Cardiac muscle cell (in vitro differentiated cells and primary cell): ENCODE measurements at regions not wholly inside any gene's neighbourhood (a gene's known extent, or its start where the extent isn't known, plus 50 kb on each side); places are given as distances from the start of the nearest gene placed in this dataset.
"Not testable (repeated sequence)": the region's sequence is repeated elsewhere in the genome, so short reads cannot be mapped to it uniquely, and the experiment has no call there.

Experiments used
- DNase-seq, 2 donors: peaks; one replicate each; pipeline versions ENCODE4 v3.0.0 to v3.0.0-alpha.2; 2010 to 2017; ENCODE audit warnings: low read depth in 1 of 2, low spot score in 1 of 2
- H3K27ac ChIP-seq: fragments of 200-600 bp; sonication (generic); 2 replicates; pipeline ENCODE4 v1.5.1; 2016
- H3K27me3 ChIP-seq: fragments of 200-600 bp; sonication (generic); 2 replicates; pipeline ENCODE4 v1.6.0; 2016; ENCODE audit warnings: control low read depth
- H3K36me3 ChIP-seq: fragments of 200-600 bp; sonication (generic); 2 replicates; pipeline ENCODE4 v1.5.1; 2016; ENCODE audit warnings: control low read depth
- H3K4me1 ChIP-seq: fragments of 200-600 bp; sonication (generic); 2 replicates; pipeline ENCODE4 v1.8.1; 2017; ENCODE audit warnings: low read depth, mild to moderate bottlenecking, mixed run types
- H3K4me3 ChIP-seq: fragments of 200-600 bp; sonication (generic); 2 replicates; pipeline ENCODE4 v1.5.1; 2016; ENCODE audit warnings: mild to moderate bottlenecking
- H3K9me3 ChIP-seq: fragments of 200-600 bp; sonication (generic); 2 replicates; pipeline ENCODE4 v1.5.1; 2017; ENCODE audit warnings: low read depth, mild to moderate bottlenecking, control low read depth
- CTCF ChIP-seq: IDR thresholded peaks from 2 replicates; pipeline ENCODE4 v1.5.1; 2012; ENCODE audit warnings: low read depth, mild to moderate bottlenecking, low read length

GRCh38 chr4:27075603-27076002 lies 215.0 kb downstream of the STIM2 start:
- DNase-seq, H3K36me3 ChIP-seq, H3K27me3 ChIP-seq, H3K4me1 ChIP-seq, H3K27ac ChIP-seq, H3K9me3 ChIP-seq, H3K4me3 ChIP-seq: not testable (repeated sequence)

GRCh38 chr4:27078934-27079455 lies 218.4 kb downstream of the STIM2 start:
- H3K9me3 ChIP-seq, result no peaks in the 10 kb centered on the region
- no peak for TF ChIP-seq CTCF
- no peak for DNase-seq
- H3K27me3 ChIP-seq, result peaks cover 12% of the 10 kb centered on the region
- no peak overlapping the region for H3K27ac ChIP-seq
- no peak overlapping the region for H3K4me3 ChIP-seq
- peaks cover 5% of the 10 kb centered on the region for H3K4me1 ChIP-seq
- H3K36me3 ChIP-seq, result no peaks in the 10 kb centered on the region

GRCh38 chr4:27081675-27082586 lies 221.3 kb downstream of the STIM2 start:
- no peak overlapping the region for H3K4me3 ChIP-seq
- H3K27me3 ChIP-seq, result peaks cover 25% of the 10 kb centered on the region
- no peak for DNase-seq
- no peaks in the 10 kb centered on the region for H3K9me3 ChIP-seq
- H3K27ac ChIP-seq, result no peak overlapping the region
- no peak for TF ChIP-seq CTCF
- peaks cover 10% of the 10 kb centered on the region for H3K4me1 ChIP-seq
- no peaks in the 10 kb centered on the region for H3K36me3 ChIP-seq

GRCh38 chr4:27082776-27083175 lies 222.1 kb downstream of the STIM2 start:
- no peak for DNase-seq

GRCh38 chr4:27084685-27085361 lies 224.2 kb downstream of the STIM2 start:
- Histone ChIP-seq H3K27ac (no peak overlapping the region), H3K4me1 (peaks cover 10% of the 10 kb centered on the region), H3K36me3 (no peaks in the 10 kb centered on the region), H3K9me3 (no peaks in the 10 kb centered on the region), H3K4me3 (peak overlapping the region; percentile 46), H3K27me3 (peaks cover 25% of the 10 kb centered on the region)
- peak; percentile 21 to 65 for DNase-seq
- TF ChIP-seq CTCF, result no peak

More at GRCh38 chr4:27082776-27083175, 222.1 kb downstream of the STIM2 start:
- TF ChIP-seq CTCF, result no peak
- H3K4me3 ChIP-seq, result no peak overlapping the region
- H3K4me1 ChIP-seq, result peaks cover 10% of the 10 kb centered on the region
- H3K27me3 ChIP-seq, result peaks cover 25% of the 10 kb centered on the region
- no peak overlapping the region for H3K27ac ChIP-seq
- no peaks in the 10 kb centered on the region for H3K36me3 ChIP-seq
- no peaks in the 10 kb centered on the region for H3K9me3 ChIP-seq

- H3K4me3 ChIP-seq, result peak overlapping the region; percentile 46
- no peaks in the 10 kb centered on the region for H3K36me3 ChIP-seq
- H3K27me3 ChIP-seq, result peaks cover 25% of the 10 kb centered on the region
- H3K27ac ChIP-seq, result no peak overlapping the region
- H3K4me1 ChIP-seq, result peaks cover 10% of the 10 kb centered on the region
- no peak for DNase-seq
- H3K9me3 ChIP-seq, result no peaks in the 10 kb centered on the region
- TF ChIP-seq CTCF, result no peak
Measured at GRCh38 chr4:27085396-27085795, 224.8 kb downstream of the STIM2 start.
